ENCODE measurements at regions not wholly inside any gene's neighbourhood (a gene's known extent, or its start where the extent isn't known, plus 50 kb on each side); places are given as distances from the start of the nearest gene placed in this dataset.
"Not testable (repeated sequence)": the region's sequence is repeated elsewhere in the genome, so short reads cannot be mapped to it uniquely, and the experiment has no call there.

GRCh38 chr5:86523718-86524117 lies 94.0 kb upstream of the COX7C start:
- DNase-seq: no peak

- no peak for DNase-seq
Measured at GRCh38 chr5:86525622-86526021, 92.1 kb upstream of the COX7C start.

GRCh38 chr5:86526811-86527348 lies 90.9 kb upstream of the COX7C start:
- DNase-seq: no peak

GRCh38 chr5:86532429-86532828 lies 85.3 kb upstream of the COX7C start:
- DNase-seq: no peak

- no peak for DNase-seq
Measured at GRCh38 chr5:86536396-86536795, 81.3 kb upstream of the COX7C start.

- no peak for DNase-seq
Measured at GRCh38 chr5:86542532-86542931, 75.2 kb upstream of the COX7C start.

- no peak for DNase-seq
Measured at GRCh38 chr5:86546044-86546443, 71.7 kb upstream of the COX7C start.

GRCh38 chr5:86546582-86546981 lies 71.2 kb upstream of the COX7C start:
- DNase-seq: no peak

- no peak for DNase-seq
Measured at GRCh38 chr5:86554638-86555037, 63.1 kb upstream of the COX7C start.

- DNase-seq: no peak
Measured at GRCh38 chr5:86557920-86558319, 59.8 kb upstream of the COX7C start.

- no peak for DNase-seq
Measured at GRCh38 chr5:86565197-86565789, 52.4 kb upstream of the COX7C start.

- not testable (repeated sequence) for DNase-seq
Measured at GRCh38 chr5:86566030-86566429, 51.7 kb upstream of the COX7C start.
